C4-2B (cell line): ENCODE measurements at regions not wholly inside any gene's neighbourhood (a gene's known extent, or its start where the extent isn't known, plus 50 kb on each side); places are given as distances from the start of the nearest gene placed in this dataset.

ENCODE experiments used
- CTCF ChIP-seq: fragments of 450-650 bp; conservative IDR thresholded peaks from 2 replicates; pipeline ENCODE4 v1.5.1; 2017; ENCODE audit warnings: mild to moderate bottlenecking
- ZFX ChIP-seq: fragments of 450-650 bp; IDR thresholded peaks from 2 replicates; pipeline ENCODE4 v1.6.1; 2017

GRCh38 chr7:11896663-11897062, 64.7 kb upstream of the THSD7A start:
- TF ChIP-seq CTCF (no peak), ZFX (no peak)
